ENCODE measurements at regions not wholly inside any gene's neighbourhood (a gene's known extent, or its start where the extent isn't known, plus 50 kb on each side); places are given as distances from the start of the nearest gene placed in this dataset.

- intact Hi-C loops (cut with micrococcal nuclease; ENCODE audit: unreplicated experiment) (no loop called here), in situ Hi-C loops (cut with HindIII; ENCODE audit: low pct_unique_long_range_greater_than_20kb, low sequenced_read_pairs) (no loop called here)
- Histone ChIP-seq H3K9me3 (ENCODE audit: control insufficient read depth, insufficient read depth, low read depth, low read length) (peaks cover 3% of the 10 kb centered on the region; the same call in 1 of the 2 replicates), H3K4me3 (ENCODE audit: low read depth in 2 of 2, low read length in 2 of 2) (no peak overlapping the region), H3K36me3 (ENCODE audit: control insufficient read depth, insufficient read depth, low read length) (no peaks in the 10 kb centered on the region), H3K4me1 (ENCODE audit: control insufficient read depth, insufficient read depth, low read length) (no peaks in the 10 kb centered on the region), H3K27me3 (ENCODE audit: control insufficient read depth, insufficient read depth, low read length) (no peaks in the 10 kb centered on the region), H3K27ac (ENCODE audit: low read length) (no peak overlapping the region)
- ATAC-seq (no peak), DNase-seq (ENCODE audit: low read depth, low spot score) (no peak)
- CTCF ChIA-PET, result no interaction called here
- no peak for TF ChIP-seq POLR2AphosphoS5 (IDR thresholded peaks at IDR 0.05; ENCODE audit: low read depth, low read length)
- TF ChIP-seq, protein P1, sequence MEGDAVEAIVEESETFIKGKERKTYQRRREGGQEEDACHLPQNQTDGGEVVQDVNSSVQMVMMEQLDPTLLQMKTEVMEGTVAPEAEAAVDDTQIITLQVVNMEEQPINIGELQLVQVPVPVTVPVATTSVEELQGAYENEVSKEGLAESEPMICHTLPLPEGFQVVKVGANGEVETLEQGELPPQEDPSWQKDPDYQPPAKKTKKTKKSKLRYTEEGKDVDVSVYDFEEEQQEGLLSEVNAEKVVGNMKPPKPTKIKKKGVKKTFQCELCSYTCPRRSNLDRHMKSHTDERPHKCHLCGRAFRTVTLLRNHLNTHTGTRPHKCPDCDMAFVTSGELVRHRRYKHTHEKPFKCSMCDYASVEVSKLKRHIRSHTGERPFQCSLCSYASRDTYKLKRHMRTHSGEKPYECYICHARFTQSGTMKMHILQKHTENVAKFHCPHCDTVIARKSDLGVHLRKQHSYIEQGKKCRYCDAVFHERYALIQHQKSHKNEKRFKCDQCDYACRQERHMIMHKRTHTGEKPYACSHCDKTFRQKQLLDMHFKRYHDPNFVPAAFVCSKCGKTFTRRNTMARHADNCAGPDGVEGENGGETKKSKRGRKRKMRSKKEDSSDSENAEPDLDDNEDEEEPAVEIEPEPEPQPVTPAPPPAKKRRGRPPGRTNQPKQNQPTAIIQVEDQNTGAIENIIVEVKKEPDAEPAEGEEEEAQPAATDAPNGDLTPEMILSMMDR (IDR thresholded peaks at IDR 0.05), result no peak
- TF ChIP-seq REST (IDR thresholded peaks at IDR 0.05; ENCODE audit: insufficient read depth in 1 of 2, low read depth in 2 of 2, low read length in 1 of 2), result no peak
- no peak for TF ChIP-seq SIN3A (IDR thresholded peaks at IDR 0.05; ENCODE audit: borderline replicate concordance, insufficient read depth, low read depth, low read length)
- no peak for TF ChIP-seq TCF7L2 (IDR thresholded peaks at IDR 0.05; ENCODE audit: low read depth, low read length)
- POLR2A ChIA-PET, result no interaction called here
- BruUV-seq (replicated peaks), result no TSS peak
Measured at GRCh38 chr3:148020861-148021260, 611.7 kb downstream of the ZIC1 start.

DNA sequence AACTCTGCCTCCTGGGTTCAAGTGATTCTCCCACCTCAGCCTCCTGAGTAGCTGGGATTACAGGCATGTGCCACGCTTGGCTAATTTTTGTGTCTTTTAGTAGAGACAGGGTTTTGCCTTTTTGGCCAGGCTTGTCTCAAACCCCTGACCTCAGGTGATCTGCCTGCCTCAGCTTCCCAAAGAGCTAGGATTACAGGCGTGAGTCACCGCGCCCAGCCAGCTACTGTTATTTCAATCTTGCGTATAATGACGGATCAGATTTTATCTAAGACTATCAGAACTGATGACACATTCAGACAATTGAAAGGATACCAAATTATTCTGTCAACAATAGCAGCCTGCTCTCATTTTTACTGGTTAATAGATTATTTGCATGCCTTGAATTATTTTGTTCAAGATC is 612.2 kb downstream of the ZIC1 start:
- no TSS peak for BruUV-seq (replicated peaks)
- no peak overlapping the region for H3K27ac ChIP-seq (ENCODE audit: low read length)
- CTCF ChIA-PET, result no interaction called here
- H3K9me3 ChIP-seq (ENCODE audit: control insufficient read depth, insufficient read depth, low read depth, low read length), result peaks cover 3% of the 10 kb centered on the region; the same call in 1 of the 2 replicates
- H3K4me1 ChIP-seq (ENCODE audit: control insufficient read depth, insufficient read depth, low read length), result no peaks in the 10 kb centered on the region
- intact Hi-C loops (cut with micrococcal nuclease; ENCODE audit: unreplicated experiment) (no loop called here), in situ Hi-C loops (cut with HindIII; ENCODE audit: low pct_unique_long_range_greater_than_20kb, low sequenced_read_pairs) (no loop called here)
- ATAC-seq (no peak), DNase-seq (ENCODE audit: low read depth, low spot score) (no peak)
- POLR2A ChIA-PET, result no interaction called here
- no peak for TF ChIP-seq SIN3A (IDR thresholded peaks at IDR 0.05; ENCODE audit: borderline replicate concordance, insufficient read depth, low read depth, low read length)
- no peak for TF ChIP-seq TCF7L2 (IDR thresholded peaks at IDR 0.05; ENCODE audit: low read depth, low read length)
- TF ChIP-seq, protein P1 (IDR thresholded peaks at IDR 0.05), result no peak
- TF ChIP-seq POLR2AphosphoS5 (IDR thresholded peaks at IDR 0.05; ENCODE audit: low read depth, low read length), result no peak
- TF ChIP-seq REST (IDR thresholded peaks at IDR 0.05; ENCODE audit: insufficient read depth in 1 of 2, low read depth in 2 of 2, low read length in 1 of 2), result no peak
- no peaks in the 10 kb centered on the region for H3K27me3 ChIP-seq (ENCODE audit: control insufficient read depth, insufficient read depth, low read length)
- H3K4me3 ChIP-seq (ENCODE audit: low read depth in 2 of 2, low read length in 2 of 2), result no peak overlapping the region
- no peaks in the 10 kb centered on the region for H3K36me3 ChIP-seq (ENCODE audit: control insufficient read depth, insufficient read depth, low read length)

Data from Panc1 (cell line).